Endothelial cell of umbilical vein (primary cell): ENCODE measurements at regions not wholly inside any gene's neighbourhood (a gene's known extent, or its start where the extent isn't known, plus 50 kb on each side); places are given as distances from the start of the nearest gene placed in this dataset.

Experiments used
- CTCF ChIP-seq, 2 donors: IDR thresholded peaks; 1 replicate in 1 of 2; 2 replicates in 1 of 2; pipeline ENCODE4 v1.5.1; 2011; ENCODE audit warnings: low read length in 2 of 2, mild to moderate bottlenecking in 2 of 2, moderate library complexity in 2 of 2, control low read depth in 1 of 2, inconsistent platforms in 1 of 2, low read depth in 1 of 2; ENCODE audit not compliant: insufficient read depth in 1 of 2; ENCODE audit errors: extremely low read depth in 1 of 2
- JUN ChIP-seq: IDR thresholded peaks from 2 replicates; pipeline ENCODE4 v1.6.1; 2011; ENCODE audit warnings: borderline replicate concordance, low read depth; ENCODE audit not compliant: insufficient read length, insufficient read depth

DNA sequence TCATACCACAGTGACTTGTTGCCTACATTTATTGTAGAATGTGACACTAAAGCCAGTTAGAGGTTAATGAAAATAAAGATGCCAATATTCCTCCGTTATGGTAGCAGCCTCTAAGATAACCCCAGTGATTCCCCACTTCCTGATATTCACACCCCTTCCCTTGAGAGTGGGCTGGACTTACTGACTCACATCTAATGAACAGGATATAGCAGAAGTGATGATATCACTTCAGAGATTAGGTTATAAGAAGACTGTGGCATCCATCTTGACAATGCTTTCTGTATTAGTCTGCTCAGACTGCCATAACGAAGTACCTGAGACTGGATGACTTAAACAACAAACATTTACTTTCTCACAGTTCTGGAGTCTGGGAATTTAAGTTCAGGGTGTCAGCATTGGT is 149.6 kb upstream of the MTNR1B start:
- TF ChIP-seq CTCF (IDR thresholded peaks at IDR 0.05; ENCODE audit: extremely low read depth in 1 of 2, insufficient read depth in 1 of 2, low read depth in 1 of 2, low read length in 2 of 2) (no peak), JUN (no peak)
